ENCODE measurements at regions not wholly inside any gene's neighbourhood (a gene's known extent, or its start where the extent isn't known, plus 50 kb on each side); places are given as distances from the start of the nearest gene placed in this dataset.

GRCh38 chr1:238248356-238248755 is 357.6 kb upstream of the ZP4 start:
- no peak overlapping the region for H3K4me3 ChIP-seq (ENCODE audit: low read depth, low read length)
- Mint-ChIP-seq H3K27ac (ENCODE audit: unreplicated experiment) (no peak overlapping the region), H3K36me3 (ENCODE audit: insufficient read depth, unreplicated experiment) (no peaks in the 10 kb centered on the region), H3K4me1 (ENCODE audit: low read depth, unreplicated experiment) (no peaks in the 10 kb centered on the region), H3K4me3 (ENCODE audit: unreplicated experiment) (no peak overlapping the region), H3K27me3 (ENCODE audit: insufficient read depth, unreplicated experiment) (peaks cover 5% of the 10 kb centered on the region), H3K9me3 (ENCODE audit: unreplicated experiment) (no peaks in the 10 kb centered on the region)
- TF ChIP-seq CTCF (IDR thresholded peaks at IDR 0.05; ENCODE audit: insufficient read depth in 1 of 2, low read depth in 1 of 2, low read length in 1 of 2, severe bottlenecking in 1 of 2, unreplicated experiment in 1 of 2): no peak
- POLR2A ChIA-PET: no interaction called here
- H3K4me1 ChIP-seq: no peaks in the 10 kb centered on the region
- no peaks in the 10 kb centered on the region for H3K9me3 ChIP-seq
- CTCF ChIA-PET: no interaction called here
- no TSS peak for BruUV-seq (replicated peaks)
- no peaks in the 10 kb centered on the region for H3K36me3 ChIP-seq (ENCODE audit: control insufficient read depth, insufficient read depth, low read length)
- H3K27me3 ChIP-seq (replicated peaks; ENCODE audit: control insufficient read depth, insufficient read depth, low read length): no peaks in the 10 kb centered on the region
- DNase-seq: no peak
- intact Hi-C loops (cut with micrococcal nuclease; ENCODE audit: unreplicated experiment): no loop called here

- no peaks in the 10 kb centered on the region for H3K9me3 ChIP-seq
- CTCF ChIA-PET: no interaction called here
- BruUV-seq (replicated peaks): no TSS peak
- POLR2A ChIA-PET: no interaction called here
- no peak for TF ChIP-seq CTCF (IDR thresholded peaks at IDR 0.05; ENCODE audit: insufficient read depth in 1 of 2, low read depth in 1 of 2, low read length in 1 of 2, severe bottlenecking in 1 of 2, unreplicated experiment in 1 of 2)
- no peaks in the 10 kb centered on the region for H3K27me3 ChIP-seq (replicated peaks; ENCODE audit: control insufficient read depth, insufficient read depth, low read length)
- H3K27ac Mint-ChIP-seq (ENCODE audit: unreplicated experiment): no peak overlapping the region
- no peaks in the 10 kb centered on the region for H3K36me3 Mint-ChIP-seq (ENCODE audit: insufficient read depth, unreplicated experiment)
- no peaks in the 10 kb centered on the region for H3K27me3 Mint-ChIP-seq (ENCODE audit: insufficient read depth, unreplicated experiment)
- no peaks in the 10 kb centered on the region for H3K4me1 ChIP-seq
- no peak overlapping the region for H3K4me3 ChIP-seq (ENCODE audit: low read depth, low read length)
- DNase-seq: no peak
- H3K4me3 Mint-ChIP-seq (ENCODE audit: unreplicated experiment): no peak overlapping the region
- H3K36me3 ChIP-seq (ENCODE audit: control insufficient read depth, insufficient read depth, low read length): no peaks in the 10 kb centered on the region
- H3K9me3 Mint-ChIP-seq (ENCODE audit: unreplicated experiment): no peaks in the 10 kb centered on the region
- intact Hi-C loops (cut with micrococcal nuclease; ENCODE audit: unreplicated experiment): no loop called here
- no peaks in the 10 kb centered on the region for H3K4me1 Mint-ChIP-seq (ENCODE audit: low read depth, unreplicated experiment)
Observed at GRCh38 chr1:238242181-238242580, 351.5 kb upstream of the ZP4 start.

GRCh38 chr1:238241607-238242006 is 350.9 kb upstream of the ZP4 start:
- ChIA-PET POLR2A (no interaction called here), CTCF (no interaction called here)
- BruUV-seq (replicated peaks): no TSS peak
- no peak overlapping the region for H3K4me3 ChIP-seq (ENCODE audit: low read depth, low read length)
- no peak overlapping the region for H3K4me3 Mint-ChIP-seq (ENCODE audit: unreplicated experiment)
- no peak for TF ChIP-seq CTCF (IDR thresholded peaks at IDR 0.05; ENCODE audit: insufficient read depth in 1 of 2, low read depth in 1 of 2, low read length in 1 of 2, severe bottlenecking in 1 of 2, unreplicated experiment in 1 of 2)
- H3K27me3 ChIP-seq (replicated peaks; ENCODE audit: control insufficient read depth, insufficient read depth, low read length): no peaks in the 10 kb centered on the region
- DNase-seq: no peak
- no peaks in the 10 kb centered on the region for H3K4me1 Mint-ChIP-seq (ENCODE audit: low read depth, unreplicated experiment)
- H3K9me3 Mint-ChIP-seq (ENCODE audit: unreplicated experiment): no peaks in the 10 kb centered on the region
- H3K4me1 ChIP-seq: no peaks in the 10 kb centered on the region
- no peaks in the 10 kb centered on the region for H3K36me3 ChIP-seq (ENCODE audit: control insufficient read depth, insufficient read depth, low read length)
- H3K9me3 ChIP-seq: no peaks in the 10 kb centered on the region
- H3K27me3 Mint-ChIP-seq (ENCODE audit: insufficient read depth, unreplicated experiment): no peaks in the 10 kb centered on the region
- intact Hi-C loops (cut with micrococcal nuclease; ENCODE audit: unreplicated experiment): no loop called here
- no peak overlapping the region for H3K27ac Mint-ChIP-seq (ENCODE audit: unreplicated experiment)
- H3K36me3 Mint-ChIP-seq (ENCODE audit: insufficient read depth, unreplicated experiment): no peaks in the 10 kb centered on the region

All from Caco-2 (cell line).